HEK293 (cell line): ENCODE measurements at regions not wholly inside any gene's neighbourhood (a gene's known extent, or its start where the extent isn't known, plus 50 kb on each side); places are given as distances from the start of the nearest gene placed in this dataset.

Source experiments
- CTCF ChIA-PET: fragments of 350-600 bp; formaldehyde crosslinking; extraction: SDS; loops from one replicate; lab custom pipeline; 2021; ENCODE audit warnings: antibody characterized with exemption; lab: Yijun Ruan, JAX
- POLR2A ChIA-PET: fragments of 300-600 bp; formaldehyde crosslinking; extraction: SDS; loops from one replicate; lab custom pipeline; 2020; ENCODE audit warnings: antibody characterized with exemption, inconsistent platforms; lab: Yijun Ruan, JAX
- H3K27ac ChIP-seq: fragments of 200-500 bp; sonication (Bioruptor generic); 2 replicates; pipeline ENCODE4 v1.5.1; 2014; ENCODE audit warnings: low read depth, low read length, control low read depth, inconsistent platforms; ENCODE audit errors: extremely low read depth
- H3K36me3 ChIP-seq, 2 experiments: fragments of 200-500 bp in 1 of 2; sonication (Bioruptor generic) in 1 of 2; 1 replicate in 1 of 2; 2 replicates in 1 of 2; pipeline ENCODE4 v1.5.1; 2014 to 2017; ENCODE audit warnings: inconsistent platforms in 2 of 2, low read length in 2 of 2; ENCODE audit not compliant: control insufficient read depth in 2 of 2, insufficient read depth in 1 of 2
- H3K4me1 ChIP-seq: fragments of 200-500 bp; sonication (Bioruptor generic); 2 replicates; pipeline ENCODE4 v1.5.1; 2014; ENCODE audit warnings: mild to moderate bottlenecking, low read length, inconsistent platforms; ENCODE audit not compliant: control insufficient read depth, insufficient read depth
- H3K4me3 ChIP-seq: 2 replicates; pipeline ENCODE4 v1.5.1; 2011; ENCODE audit warnings: low read depth, mild to moderate bottlenecking, control low read depth, low read length, moderate library complexity
- H3K9me3 ChIP-seq: fragments of 200-500 bp; sonication (Bioruptor generic); 2 replicates; pipeline ENCODE4 v1.5.1; 2014; ENCODE audit warnings: low read depth, low read length, inconsistent platforms; ENCODE audit not compliant: control insufficient read depth, insufficient read depth
- BCL6B ChIP-seq: fragments of 450-650 bp; formaldehyde crosslinking; IDR thresholded peaks from 2 replicates; pipeline ENCODE4 v1.5.1; 2017; ENCODE audit warnings: missing biosample characterization, missing genetic modification characterization
- MEIS1 ChIP-seq: sonication (generic); formaldehyde crosslinking; IDR thresholded peaks from 2 replicates; pipeline ENCODE4 v1.8.1; 2022; ENCODE audit warnings: missing genetic modification reagents, mild to moderate bottlenecking, borderline replicate concordance
- PRDM1 ChIP-seq: fragments of 450-650 bp; formaldehyde crosslinking; IDR thresholded peaks from 2 replicates; pipeline ENCODE4; 2016; ENCODE audit warnings: missing biosample characterization, missing genetic modification characterization
- PRDM2 ChIP-seq: fragments of 450-650 bp; formaldehyde crosslinking; IDR thresholded peaks from 2 replicates; pipeline ENCODE4 v1.5.1; 2016; ENCODE audit warnings: missing biosample characterization, missing genetic modification characterization, borderline replicate concordance
- REST ChIP-seq: fragments of 450-650 bp; formaldehyde crosslinking; IDR thresholded peaks from 2 replicates; pipeline ENCODE4 v1.5.1; 2016; ENCODE audit warnings: missing biosample characterization, missing genetic modification characterization
- ZBTB1 ChIP-seq: fragments of 450-650 bp; formaldehyde crosslinking; IDR thresholded peaks from 2 replicates; pipeline ENCODE4 v1.5.1; 2016; ENCODE audit warnings: missing biosample characterization, missing genetic modification characterization
- ZBTB48 ChIP-seq: fragments of 450-650 bp; formaldehyde crosslinking; IDR thresholded peaks from 2 replicates; pipeline ENCODE4 v1.5.1; 2016; ENCODE audit warnings: missing biosample characterization, missing genetic modification characterization
- ZFP3 ChIP-seq: fragments of 450-650 bp; formaldehyde crosslinking; IDR thresholded peaks from 2 replicates; pipeline ENCODE4 v1.5.1; 2016; ENCODE audit warnings: low read depth, missing biosample characterization, missing genetic modification characterization
- ZNF121 ChIP-seq: fragments of 450-650 bp; formaldehyde crosslinking; IDR thresholded peaks from 2 replicates; pipeline ENCODE4 v1.5.1; 2016; ENCODE audit warnings: missing biosample characterization, missing genetic modification characterization
- ZNF157 ChIP-seq: fragments of 450-650 bp; formaldehyde crosslinking; IDR thresholded peaks from 2 replicates; pipeline ENCODE4 v1.5.1; 2016; ENCODE audit warnings: missing biosample characterization, missing genetic modification characterization
- ZNF23 ChIP-seq: fragments of 450-650 bp; formaldehyde crosslinking; IDR thresholded peaks from 2 replicates; pipeline ENCODE4 v1.5.1; 2016; ENCODE audit warnings: missing biosample characterization, missing genetic modification characterization, borderline replicate concordance
- ZNF266 ChIP-seq: fragments of 450-650 bp; formaldehyde crosslinking; IDR thresholded peaks from 2 replicates; pipeline ENCODE4 v1.5.1; 2016; ENCODE audit warnings: missing biosample characterization, missing genetic modification characterization, low read depth
- ZNF311 ChIP-seq: fragments of 450-650 bp; formaldehyde crosslinking; IDR thresholded peaks from 2 replicates; pipeline ENCODE4 v1.5.1; 2017; ENCODE audit warnings: missing biosample characterization, missing genetic modification characterization, borderline replicate concordance
- ZNF350 ChIP-seq: fragments of 450-650 bp; formaldehyde crosslinking; IDR thresholded peaks from 2 replicates; pipeline ENCODE4 v1.5.0; 2017; ENCODE audit warnings: missing biosample characterization, mild to moderate bottlenecking, missing genetic modification characterization
- ZNF580 ChIP-seq: fragments of 450-650 bp; formaldehyde crosslinking; IDR thresholded peaks from 2 replicates; pipeline ENCODE4 v1.5.1; 2016; ENCODE audit warnings: missing biosample characterization, missing genetic modification characterization
- ZNF660 ChIP-seq: fragments of 450-650 bp; IDR thresholded peaks from 2 replicates; pipeline ENCODE4 v1.5.1; 2018; ENCODE audit warnings: missing biosample characterization, mild to moderate bottlenecking, missing genetic modification characterization
- ZNF768 ChIP-seq: fragments of 450-650 bp; formaldehyde crosslinking; IDR thresholded peaks from 2 replicates; pipeline ENCODE4 v1.5.1; 2018; ENCODE audit warnings: missing biosample characterization, mild to moderate bottlenecking, missing genetic modification characterization

- no peaks in the 10 kb centered on the region for H3K4me1 ChIP-seq
- ChIA-PET POLR2A (no interaction called here), CTCF (interaction anchor here (0.6 kb wide), 1 partner anchor 227 kb away, joined by 3 read pairs; no protein-coding TSS in a partner anchor)
- no peak overlapping the region for H3K4me3 ChIP-seq
- no peaks in the 10 kb centered on the region for H3K36me3 ChIP-seq
- no peak overlapping the region for H3K27ac ChIP-seq
- TF ChIP-seq ZFP3 (tag by site-specific recombination) (no peak), PRDM1 (tag by site-specific recombination) (no peak), ZNF266 (tag by site-specific recombination) (no peak), ZNF580 (tag by site-specific recombination) (no peak), ZNF157 (tag by site-specific recombination) (no peak), PRDM2 (tag by site-specific recombination) (no peak)
- no peaks in the 10 kb centered on the region for H3K9me3 ChIP-seq
Observed at GRCh38 chr2:6290217-6291015, 575.3 kb downstream of the CMPK2 start.

GRCh38 chr2:6294791-6295190 is 570.9 kb downstream of the CMPK2 start:
- no peak overlapping the region for H3K4me3 ChIP-seq
- no peak overlapping the region for H3K27ac ChIP-seq
- POLR2A ChIA-PET, result no interaction called here
- TF ChIP-seq ZNF768 (no peak), ZNF350 (tag by site-specific recombination) (no peak), MEIS1 (CRISPR knock-in tag) (no peak), ZNF23 (tag by site-specific recombination) (no peak), ZNF660 (tag by site-specific recombination) (no peak)
- H3K4me1 ChIP-seq, result no peaks in the 10 kb centered on the region
- CTCF ChIA-PET, result no interaction called here
- H3K36me3 ChIP-seq, result no peaks in the 10 kb centered on the region
- H3K9me3 ChIP-seq, result no peaks in the 10 kb centered on the region

GRCh38 chr2:6297238-6297637 is 568.5 kb downstream of the CMPK2 start:
- Histone ChIP-seq H3K4me3 (no peak overlapping the region), H3K4me1 (no peaks in the 10 kb centered on the region), H3K9me3 (no peaks in the 10 kb centered on the region), H3K27ac (no peak overlapping the region), H3K36me3 (no peaks in the 10 kb centered on the region)
- CTCF ChIA-PET, result interaction anchor here (0.5 to 0.6 kb wide), 2 partner anchors 27 to 114 kb away, joined by 3 to 4 read pairs; no protein-coding TSS in a partner anchor
- POLR2A ChIA-PET, result no interaction called here
- no peak for TF ChIP-seq ZNF311
- no peak for TF ChIP-seq REST (tag by site-specific recombination)
- TF ChIP-seq BCL6B (tag by site-specific recombination), result no peak
- no peak for TF ChIP-seq ZNF121 (tag by site-specific recombination)
- TF ChIP-seq ZBTB48 (tag by site-specific recombination), result no peak
- no peak for TF ChIP-seq ZBTB1 (tag by site-specific recombination)
